ENCODE measurements at regions not wholly inside any gene's neighbourhood (a gene's known extent, or its start where the extent isn't known, plus 50 kb on each side); places are given as distances from the start of the nearest gene placed in this dataset.

DNA sequence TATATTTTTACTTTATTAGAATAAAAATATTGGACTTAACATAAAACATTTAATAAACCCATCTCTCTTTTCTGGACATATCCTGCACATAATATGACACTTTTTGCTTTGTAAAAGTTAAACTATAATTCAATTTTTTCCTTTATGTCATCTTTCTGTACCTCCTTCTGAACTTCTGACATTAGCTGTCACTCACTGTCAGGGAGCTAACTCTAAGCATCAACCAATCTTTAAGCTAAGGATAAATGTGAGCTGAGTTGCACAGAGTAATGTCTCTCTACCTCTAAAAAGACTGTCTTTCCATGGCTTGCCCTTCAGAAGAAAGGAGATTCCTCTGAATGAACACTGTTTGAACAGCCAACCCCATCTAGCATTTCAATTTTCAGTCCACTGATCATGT lies 948.6 kb upstream of the CHAC2 start:
- TF ChIP-seq FOSL2 (IDR thresholded peaks at IDR 0.05) (no peak), FOSL2 (CRISPR knock-in tag; IDR thresholded peaks at IDR 0.05) (no peak), CBX8 (IDR thresholded peaks at IDR 0.05) (no peak), CEBPB (IDR thresholded peaks at IDR 0.05) (no peak), POLR2A (IDR thresholded peaks at IDR 0.05; ENCODE audit: low read length) (no peak), CHD2 (IDR thresholded peaks at IDR 0.05; ENCODE audit: low read length, partially characterized antibody) (no peak), MAFK (IDR thresholded peaks at IDR 0.05; ENCODE audit: partially characterized antibody) (no peak)
- TF ChIP-seq, protein P1, sequence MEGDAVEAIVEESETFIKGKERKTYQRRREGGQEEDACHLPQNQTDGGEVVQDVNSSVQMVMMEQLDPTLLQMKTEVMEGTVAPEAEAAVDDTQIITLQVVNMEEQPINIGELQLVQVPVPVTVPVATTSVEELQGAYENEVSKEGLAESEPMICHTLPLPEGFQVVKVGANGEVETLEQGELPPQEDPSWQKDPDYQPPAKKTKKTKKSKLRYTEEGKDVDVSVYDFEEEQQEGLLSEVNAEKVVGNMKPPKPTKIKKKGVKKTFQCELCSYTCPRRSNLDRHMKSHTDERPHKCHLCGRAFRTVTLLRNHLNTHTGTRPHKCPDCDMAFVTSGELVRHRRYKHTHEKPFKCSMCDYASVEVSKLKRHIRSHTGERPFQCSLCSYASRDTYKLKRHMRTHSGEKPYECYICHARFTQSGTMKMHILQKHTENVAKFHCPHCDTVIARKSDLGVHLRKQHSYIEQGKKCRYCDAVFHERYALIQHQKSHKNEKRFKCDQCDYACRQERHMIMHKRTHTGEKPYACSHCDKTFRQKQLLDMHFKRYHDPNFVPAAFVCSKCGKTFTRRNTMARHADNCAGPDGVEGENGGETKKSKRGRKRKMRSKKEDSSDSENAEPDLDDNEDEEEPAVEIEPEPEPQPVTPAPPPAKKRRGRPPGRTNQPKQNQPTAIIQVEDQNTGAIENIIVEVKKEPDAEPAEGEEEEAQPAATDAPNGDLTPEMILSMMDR (IDR thresholded peaks at IDR 0.05), result no peak
- TF ChIP-seq, protein P2, sequence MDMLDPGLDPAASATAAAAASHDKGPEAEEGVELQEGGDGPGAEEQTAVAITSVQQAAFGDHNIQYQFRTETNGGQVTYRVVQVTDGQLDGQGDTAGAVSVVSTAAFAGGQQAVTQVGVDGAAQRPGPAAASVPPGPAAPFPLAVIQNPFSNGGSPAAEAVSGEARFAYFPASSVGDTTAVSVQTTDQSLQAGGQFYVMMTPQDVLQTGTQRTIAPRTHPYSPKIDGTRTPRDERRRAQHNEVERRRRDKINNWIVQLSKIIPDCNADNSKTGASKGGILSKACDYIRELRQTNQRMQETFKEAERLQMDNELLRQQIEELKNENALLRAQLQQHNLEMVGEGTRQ (IDR thresholded peaks at IDR 0.05), result no peak

Data from A549 (cell line).